Spleen (tissue), 11 donors: ENCODE measurements at regions not wholly inside any gene's neighbourhood (a gene's known extent, or its start where the extent isn't known, plus 50 kb on each side); places are given as distances from the start of the nearest gene placed in this dataset.

Experiments used
- DNase-seq: peaks from one replicate; pipeline ENCODE4 v3.0.0-alpha.2; 2020
- H3K27ac ChIP-seq, 8 donors: fragments of 200-600 bp; sonication (generic) in 7 of 8; 1 replicate in 4 of 8; 2 replicates in 4 of 8; pipeline versions ENCODE4 v1.5.0 to v1.8.0; 2016 to 2021; ENCODE audit warnings: inconsistent platforms in 4 of 8, mild to moderate bottlenecking in 4 of 8, moderate library complexity in 1 of 8
- H3K27me3 ChIP-seq, 7 donors: fragments of 200-600 bp; sonication (generic) in 6 of 7; replicated peaks in 1 of 7; 1 replicate in 4 of 7; 2 replicates in 3 of 7; pipeline versions ENCODE4 v1.5.0 to v1.8.0; 2016 to 2021; ENCODE audit warnings: inconsistent platforms in 3 of 7, mild to moderate bottlenecking in 1 of 7
- H3K36me3 ChIP-seq, 6 donors: fragments of 200-600 bp; sonication (generic) in 5 of 6; 1 replicate in 4 of 6; 2 replicates in 2 of 6; pipeline versions ENCODE4 v1.5.0 to v1.8.0; 2016 to 2021; ENCODE audit warnings: inconsistent platforms in 2 of 6
- H3K4me1 ChIP-seq, 6 donors: fragments of 200-600 bp; sonication (generic) in 5 of 6; 1 replicate in 3 of 6; 2 replicates in 3 of 6; pipeline versions ENCODE4 v1.5.0 to v1.8.0; 2016 to 2021; ENCODE audit warnings: inconsistent platforms in 3 of 6
- H3K4me3 ChIP-seq, 8 donors: fragments of 200-600 bp; sonication (generic) in 7 of 8; 1 replicate in 4 of 8; 2 replicates in 4 of 8; pipeline versions ENCODE4 v1.5.0 to v1.8.0; 2016 to 2021; ENCODE audit warnings: inconsistent platforms in 4 of 8, mild to moderate bottlenecking in 4 of 8, moderate library complexity in 2 of 8
- H3K9me3 ChIP-seq, 8 donors: fragments of 200-600 bp; sonication (generic) in 7 of 8; 1 replicate in 4 of 8; 2 replicates in 4 of 8; pipeline versions ENCODE4 v1.5.0 to v1.8.0; 2016 to 2021; ENCODE audit warnings: inconsistent platforms in 4 of 8
- POLR2A ChIP-seq, 3 donors: fragments of 450-650 bp; IDR thresholded peaks; one replicate each; pipeline ENCODE4 v1.5.1; 2017; ENCODE audit warnings: antibody characterized with exemption in 3 of 3, mild to moderate bottlenecking in 1 of 3
- POLR2AphosphoS5 ChIP-seq, 3 donors: sonication (generic); formaldehyde crosslinking; IDR thresholded peaks; one replicate each; pipeline ENCODE4 v1.5.1; 2017; ENCODE audit warnings: antibody characterized with exemption in 3 of 3
- WGBS, 5 donors: extraction: QIAGEN DNeasy Blood & Tissue Kit in 3 of 5; methylation state at CpG; one replicate each; pipeline versions ENCODE4 v1.1.5 to v1.1.7; 2013 to 2018; 5-methylcytosine and 5-hydroxymethylcytosine counted together
- intact Hi-C: fragments of 100-400 bp; cut with DNase I; formaldehyde crosslinking; loops from one replicate; pipeline ENCODE4 v1.15.0; 2023; ENCODE audit warnings: low total_unique reads
- TF ChIP-seq, protein P1 (sequence below), 11 experiments: fragments of 200-600 bp in 7 of 11; fragments of 450-650 bp in 4 of 11; sonication (generic) in 4 of 11; IDR thresholded peaks in 8 of 11; conservative IDR thresholded peaks in 3 of 11; 1 replicate in 7 of 11; 2 replicates in 4 of 11; pipeline versions ENCODE4 v1.4.0 to v1.8.0; 2016 to 2021; ENCODE audit warnings: antibody characterized with exemption in 11 of 11, inconsistent platforms in 4 of 11, mild to moderate bottlenecking in 1 of 11
- donor health status: healthy with polysubstance abuse.
- donor health status: DM: no; HTN: no; CAD: no; lungs with moderate emphysema.
- donor health status: DM: no; HTN: no; CAD: no.
- donor health status: Bipolar disorder and iron deficiency.
- donor health status: healthy.
- donor health status: DM: no; HTN: no; CAD: no.
- donor health status: DM: yes; HTN: yes; CAD: no.

DNA sequence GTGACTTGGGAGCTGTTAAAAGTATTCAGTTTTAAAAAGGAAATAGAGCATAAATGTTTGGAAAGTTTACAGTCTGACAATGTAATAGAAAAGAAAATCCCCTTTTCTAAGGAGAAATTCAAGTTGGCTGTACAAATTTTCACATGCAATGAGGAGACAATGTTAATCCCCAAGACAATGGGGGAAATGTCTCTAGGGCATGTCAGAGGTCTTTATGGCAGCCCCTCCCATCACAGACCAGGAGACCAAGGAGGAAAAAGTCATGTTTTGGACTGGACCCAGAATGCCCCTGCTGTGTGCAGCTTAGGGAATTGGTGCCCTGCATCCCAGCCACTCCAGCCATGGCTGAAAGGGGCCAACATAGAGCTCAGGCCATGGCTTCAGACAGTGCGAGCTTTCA, 831.1 kb upstream of the ADGRL3 start:
- Histone ChIP-seq H3K4me3 (no peak overlapping the region), H3K36me3 (no peaks in the 10 kb centered on the region), H3K27ac (no peak overlapping the region), H3K4me1 (no peaks in the 10 kb centered on the region), H3K9me3 (peaks cover 0 to 20% (median 10%) of the 10 kb centered on the region in 8 donors), H3K27me3 (no peaks in the 10 kb centered on the region)
- TF ChIP-seq, protein P1, sequence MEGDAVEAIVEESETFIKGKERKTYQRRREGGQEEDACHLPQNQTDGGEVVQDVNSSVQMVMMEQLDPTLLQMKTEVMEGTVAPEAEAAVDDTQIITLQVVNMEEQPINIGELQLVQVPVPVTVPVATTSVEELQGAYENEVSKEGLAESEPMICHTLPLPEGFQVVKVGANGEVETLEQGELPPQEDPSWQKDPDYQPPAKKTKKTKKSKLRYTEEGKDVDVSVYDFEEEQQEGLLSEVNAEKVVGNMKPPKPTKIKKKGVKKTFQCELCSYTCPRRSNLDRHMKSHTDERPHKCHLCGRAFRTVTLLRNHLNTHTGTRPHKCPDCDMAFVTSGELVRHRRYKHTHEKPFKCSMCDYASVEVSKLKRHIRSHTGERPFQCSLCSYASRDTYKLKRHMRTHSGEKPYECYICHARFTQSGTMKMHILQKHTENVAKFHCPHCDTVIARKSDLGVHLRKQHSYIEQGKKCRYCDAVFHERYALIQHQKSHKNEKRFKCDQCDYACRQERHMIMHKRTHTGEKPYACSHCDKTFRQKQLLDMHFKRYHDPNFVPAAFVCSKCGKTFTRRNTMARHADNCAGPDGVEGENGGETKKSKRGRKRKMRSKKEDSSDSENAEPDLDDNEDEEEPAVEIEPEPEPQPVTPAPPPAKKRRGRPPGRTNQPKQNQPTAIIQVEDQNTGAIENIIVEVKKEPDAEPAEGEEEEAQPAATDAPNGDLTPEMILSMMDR (IDR thresholded peaks at IDR 0.05 in 8 of 11, conservative IDR thresholded peaks at IDR 0.05 in 3 of 11), result no peak
- TF ChIP-seq POLR2AphosphoS5 (IDR thresholded peaks at IDR 0.05), result no peak
- intact Hi-C loops, result no loop called here
- DNase-seq, result no peak
- 86 to 100% (median 92%) methylated on average over 1 of the region's 1 CpG for WGBS, 5 donors

DNA sequence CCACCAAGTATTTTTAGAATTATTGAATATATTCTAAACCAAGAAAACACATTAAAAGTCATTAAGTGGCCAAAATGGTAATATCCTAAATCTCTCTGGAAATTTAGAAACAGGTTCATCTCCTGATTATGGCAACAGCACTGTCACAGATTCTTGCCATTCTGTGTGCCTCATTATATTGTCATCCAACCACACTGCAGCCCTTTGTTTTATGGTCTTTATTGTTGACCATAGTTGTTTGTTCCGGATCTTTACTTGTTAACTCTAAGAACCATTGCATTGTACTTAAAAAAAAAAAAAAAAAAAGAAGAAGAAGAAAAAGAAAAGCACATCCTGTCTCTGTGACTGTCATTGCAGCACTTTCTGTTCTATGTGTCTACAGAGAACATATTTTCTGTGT, 822.1 kb upstream of the ADGRL3 start:
- intact Hi-C loops, result no loop called here

DNA sequence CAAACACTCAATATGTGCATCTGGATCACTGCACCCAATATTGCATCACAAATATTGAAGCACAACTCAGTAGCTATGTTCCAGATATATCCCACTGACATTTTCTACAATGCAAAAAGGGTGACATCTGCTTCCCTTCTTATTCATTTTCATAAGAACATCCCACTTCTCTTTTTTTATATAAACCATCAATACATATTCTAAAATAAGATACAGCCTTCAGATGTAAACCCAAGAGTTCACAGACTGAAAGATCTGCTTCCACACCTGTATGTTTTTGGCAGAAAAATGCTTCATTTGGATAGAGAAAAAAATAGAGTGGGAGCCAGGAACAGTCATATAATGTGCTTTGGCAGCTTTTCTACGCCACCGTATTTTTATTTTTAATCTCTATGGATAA, 815.6 kb upstream of the ADGRL3 start:
- Histone ChIP-seq H3K4me3 (no peak overlapping the region), H3K4me1 (no peaks in the 10 kb centered on the region), H3K27ac (no peak overlapping the region), H3K36me3 (no peaks in the 10 kb centered on the region), H3K27me3 (no peaks in the 10 kb centered on the region), H3K9me3 (peaks cover 0 to 28% (median 12%) of the 10 kb centered on the region in 8 donors)
- TF ChIP-seq, protein P1 (IDR thresholded peaks at IDR 0.05 in 8 of 11, conservative IDR thresholded peaks at IDR 0.05 in 3 of 11), result no peak
- TF ChIP-seq POLR2A (IDR thresholded peaks at IDR 0.05) (no peak), POLR2AphosphoS5 (IDR thresholded peaks at IDR 0.05) (no peak)
- WGBS, 5 donors, result 84 to 96% (median 91%) methylated on average over 2 of the region's 2 CpGs
- DNase-seq, result no peak
- intact Hi-C loops, result no loop called here

More for the DNA sequence above, 822.1 kb upstream of the ADGRL3 start:
- TF ChIP-seq POLR2AphosphoS5 (IDR thresholded peaks at IDR 0.05) (no peak), POLR2A (IDR thresholded peaks at IDR 0.05) (no peak)
- TF ChIP-seq, protein P1 (IDR thresholded peaks at IDR 0.05 in 8 of 11, conservative IDR thresholded peaks at IDR 0.05 in 3 of 11), result no peak
- Histone ChIP-seq H3K36me3 (no peaks in the 10 kb centered on the region), H3K4me3 (no peak overlapping the region), H3K27me3 (no peaks in the 10 kb centered on the region), H3K27ac (no peak overlapping the region), H3K9me3 (peaks cover 0 to 10% (median 8%) of the 10 kb centered on the region in 8 donors), H3K4me1 (no peaks in the 10 kb centered on the region)
- 73 to 96% (median 87%) methylated on average over 1 of the region's 1 CpG for WGBS, 5 donors
- no peak for DNase-seq

DNA sequence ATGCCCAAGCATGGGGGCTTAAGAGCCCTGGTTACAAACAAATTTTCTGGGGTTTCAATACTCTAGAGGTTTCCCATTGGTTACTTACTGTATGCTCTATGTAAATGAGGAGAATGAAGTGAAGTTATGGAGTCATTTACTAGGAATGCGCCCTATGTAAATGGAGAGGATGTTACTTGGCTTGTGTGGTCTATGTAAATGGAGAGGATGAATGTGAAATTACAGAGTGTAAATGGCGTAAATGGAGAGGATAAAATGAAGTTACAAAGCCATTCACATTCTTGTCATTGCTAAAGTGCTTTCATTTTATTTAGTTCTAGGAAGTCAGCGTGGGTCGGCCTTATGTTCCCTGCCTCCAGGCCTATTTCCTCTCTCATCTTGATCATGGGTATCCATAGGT, 810.5 kb upstream of the ADGRL3 start:
- no peak overlapping the region for H3K4me3 ChIP-seq
- H3K36me3 ChIP-seq, result no peaks in the 10 kb centered on the region
- H3K9me3 ChIP-seq, result peaks cover 0 to 45% (median 16%) of the 10 kb centered on the region in 8 donors
- 86 to 94% (median 90%) methylated on average over 4 of the region's 4 CpGs for WGBS, 5 donors
- no peaks in the 10 kb centered on the region for H3K4me1 ChIP-seq
- no peak for DNase-seq
- intact Hi-C loops, result no loop called here
- no peak overlapping the region for H3K27ac ChIP-seq
- H3K27me3 ChIP-seq, result no peaks in the 10 kb centered on the region
- TF ChIP-seq, protein P1 (IDR thresholded peaks at IDR 0.05 in 8 of 11, conservative IDR thresholded peaks at IDR 0.05 in 3 of 11), result no peak
- TF ChIP-seq POLR2AphosphoS5 (IDR thresholded peaks at IDR 0.05) (no peak), POLR2A (IDR thresholded peaks at IDR 0.05) (no peak)
